ENCODE measurements at regions not wholly inside any gene's neighbourhood (a gene's known extent, or its start where the extent isn't known, plus 50 kb on each side); places are given as distances from the start of the nearest gene placed in this dataset.

GRCh38 chr12:28851781-28852180, 297.3 kb upstream of the FAR2 start:
- Histone ChIP-seq H3K9ac (ENCODE audit: low read depth in 1 of 2, low read length in 2 of 2) (no peak overlapping the region), H3K36me3 (ENCODE audit: control insufficient read depth in 2 of 2, insufficient read depth in 2 of 2, low read length in 2 of 2) (no peaks in the 10 kb centered on the region), H3K9me3 (ENCODE audit: control insufficient read depth in 2 of 2, low read length in 2 of 2) (no peaks in the 10 kb centered on the region), H3K4me1 (ENCODE audit: control insufficient read depth in 2 of 2, insufficient read depth in 2 of 2, low read length in 2 of 2) (no peaks in the 10 kb centered on the region), H3K4me3 (ENCODE audit: low read length in 2 of 2) (no peak overlapping the region), H3K27me3 (ENCODE audit: control insufficient read depth in 2 of 2, insufficient read depth in 2 of 2, low read length in 2 of 2) (no peaks in the 10 kb centered on the region), H3K27ac (ENCODE audit: low read depth in 2 of 2, low read length in 2 of 2) (no peak overlapping the region)

GRCh38 chr12:28855761-28856310, 293.2 kb upstream of the FAR2 start:
- Histone ChIP-seq H3K27me3 (ENCODE audit: control insufficient read depth in 2 of 2, insufficient read depth in 2 of 2, low read length in 2 of 2) (no peaks in the 10 kb centered on the region), H3K9ac (ENCODE audit: low read depth in 1 of 2, low read length in 2 of 2) (no peak overlapping the region), H3K36me3 (ENCODE audit: control insufficient read depth in 2 of 2, insufficient read depth in 2 of 2, low read length in 2 of 2) (no peaks in the 10 kb centered on the region), H3K4me1 (ENCODE audit: control insufficient read depth in 2 of 2, insufficient read depth in 2 of 2, low read length in 2 of 2) (no peaks in the 10 kb centered on the region), H3K4me3 (ENCODE audit: low read length in 2 of 2) (no peak overlapping the region), H3K27ac (ENCODE audit: low read depth in 2 of 2, low read length in 2 of 2) (no peak overlapping the region), H3K9me3 (ENCODE audit: control insufficient read depth in 2 of 2, low read length in 2 of 2) (no peaks in the 10 kb centered on the region)

- H3K27me3 ChIP-seq (ENCODE audit: control insufficient read depth in 2 of 2, insufficient read depth in 2 of 2, low read length in 2 of 2) = no peaks in the 10 kb centered on the region
- no peak overlapping the region for H3K9ac ChIP-seq (ENCODE audit: low read depth in 1 of 2, low read length in 2 of 2)
- H3K4me1 ChIP-seq (ENCODE audit: control insufficient read depth in 2 of 2, insufficient read depth in 2 of 2, low read length in 2 of 2) = no peaks in the 10 kb centered on the region
- no peaks in the 10 kb centered on the region for H3K9me3 ChIP-seq (ENCODE audit: control insufficient read depth in 2 of 2, low read length in 2 of 2)
- H3K27ac ChIP-seq (ENCODE audit: low read depth in 2 of 2, low read length in 2 of 2) = no peak overlapping the region
- H3K36me3 ChIP-seq (ENCODE audit: control insufficient read depth in 2 of 2, insufficient read depth in 2 of 2, low read length in 2 of 2) = no peaks in the 10 kb centered on the region
- H3K4me3 ChIP-seq (ENCODE audit: low read length in 2 of 2) = no peak overlapping the region
Observed at GRCh38 chr12:28857369-28857768, 291.7 kb upstream of the FAR2 start.

- no peak overlapping the region for H3K27ac ChIP-seq (ENCODE audit: low read depth in 2 of 2, low read length in 2 of 2)
- H3K9ac ChIP-seq (ENCODE audit: low read depth in 1 of 2, low read length in 2 of 2) = no peak overlapping the region
Observed at GRCh38 chr12:28859551-28859950, 289.5 kb upstream of the FAR2 start.

GRCh38 chr12:28865776-28866175, 283.3 kb upstream of the FAR2 start:
- no peak overlapping the region for H3K27ac ChIP-seq (ENCODE audit: low read depth in 2 of 2, low read length in 2 of 2)
- H3K9me3 ChIP-seq (ENCODE audit: control insufficient read depth in 2 of 2, low read length in 2 of 2) = no peaks in the 10 kb centered on the region
- no peaks in the 10 kb centered on the region for H3K36me3 ChIP-seq (ENCODE audit: control insufficient read depth in 2 of 2, insufficient read depth in 2 of 2, low read length in 2 of 2)
- no peak overlapping the region for H3K4me3 ChIP-seq (ENCODE audit: low read length in 2 of 2)
- no peaks in the 10 kb centered on the region for H3K27me3 ChIP-seq (ENCODE audit: control insufficient read depth in 2 of 2, insufficient read depth in 2 of 2, low read length in 2 of 2)
- H3K4me1 ChIP-seq (ENCODE audit: control insufficient read depth in 2 of 2, insufficient read depth in 2 of 2, low read length in 2 of 2) = no peaks in the 10 kb centered on the region
- H3K9ac ChIP-seq (ENCODE audit: low read depth in 1 of 2, low read length in 2 of 2) = no peak overlapping the region

More at GRCh38 chr12:28859551-28859950, 289.5 kb upstream of the FAR2 start:
- Histone ChIP-seq H3K36me3 (ENCODE audit: control insufficient read depth in 2 of 2, insufficient read depth in 2 of 2, low read length in 2 of 2) (no peaks in the 10 kb centered on the region), H3K4me1 (ENCODE audit: control insufficient read depth in 2 of 2, insufficient read depth in 2 of 2, low read length in 2 of 2) (no peaks in the 10 kb centered on the region), H3K27me3 (ENCODE audit: control insufficient read depth in 2 of 2, insufficient read depth in 2 of 2, low read length in 2 of 2) (no peaks in the 10 kb centered on the region), H3K9me3 (ENCODE audit: control insufficient read depth in 2 of 2, low read length in 2 of 2) (no peaks in the 10 kb centered on the region), H3K4me3 (ENCODE audit: low read length in 2 of 2) (no peak overlapping the region)

GRCh38 chr12:28866296-28866695, 282.8 kb upstream of the FAR2 start:
- H3K27ac ChIP-seq (ENCODE audit: low read depth in 2 of 2, low read length in 2 of 2) = no peak overlapping the region
- no peaks in the 10 kb centered on the region for H3K27me3 ChIP-seq (ENCODE audit: control insufficient read depth in 2 of 2, insufficient read depth in 2 of 2, low read length in 2 of 2)
- H3K4me3 ChIP-seq (ENCODE audit: low read length in 2 of 2) = no peak overlapping the region
- H3K9ac ChIP-seq (ENCODE audit: low read depth in 1 of 2, low read length in 2 of 2) = no peak overlapping the region
- no peaks in the 10 kb centered on the region for H3K36me3 ChIP-seq (ENCODE audit: control insufficient read depth in 2 of 2, insufficient read depth in 2 of 2, low read length in 2 of 2)
- H3K9me3 ChIP-seq (ENCODE audit: control insufficient read depth in 2 of 2, low read length in 2 of 2) = no peaks in the 10 kb centered on the region
- no peaks in the 10 kb centered on the region for H3K4me1 ChIP-seq (ENCODE audit: control insufficient read depth in 2 of 2, insufficient read depth in 2 of 2, low read length in 2 of 2)

GRCh38 chr12:28866715-28867503, 282.2 kb upstream of the FAR2 start:
- Histone ChIP-seq H3K36me3 (ENCODE audit: control insufficient read depth in 2 of 2, insufficient read depth in 2 of 2, low read length in 2 of 2) (no peaks in the 10 kb centered on the region), H3K27me3 (ENCODE audit: control insufficient read depth in 2 of 2, insufficient read depth in 2 of 2, low read length in 2 of 2) (no peaks in the 10 kb centered on the region), H3K9me3 (ENCODE audit: control insufficient read depth in 2 of 2, low read length in 2 of 2) (no peaks in the 10 kb centered on the region), H3K4me3 (ENCODE audit: low read length in 2 of 2) (no peak overlapping the region), H3K27ac (ENCODE audit: low read depth in 2 of 2, low read length in 2 of 2) (no peak overlapping the region), H3K9ac (ENCODE audit: low read depth in 1 of 2, low read length in 2 of 2) (no peak overlapping the region), H3K4me1 (ENCODE audit: control insufficient read depth in 2 of 2, insufficient read depth in 2 of 2, low read length in 2 of 2) (no peaks in the 10 kb centered on the region)

GRCh38 chr12:28868414-28868813, 280.7 kb upstream of the FAR2 start:
- Histone ChIP-seq H3K4me3 (ENCODE audit: low read length in 2 of 2) (no peak overlapping the region), H3K27ac (ENCODE audit: low read depth in 2 of 2, low read length in 2 of 2) (no peak overlapping the region), H3K27me3 (ENCODE audit: control insufficient read depth in 2 of 2, insufficient read depth in 2 of 2, low read length in 2 of 2) (no peaks in the 10 kb centered on the region), H3K9ac (ENCODE audit: low read depth in 1 of 2, low read length in 2 of 2) (no peak overlapping the region), H3K4me1 (ENCODE audit: control insufficient read depth in 2 of 2, insufficient read depth in 2 of 2, low read length in 2 of 2) (no peaks in the 10 kb centered on the region), H3K36me3 (ENCODE audit: control insufficient read depth in 2 of 2, insufficient read depth in 2 of 2, low read length in 2 of 2) (no peaks in the 10 kb centered on the region), H3K9me3 (ENCODE audit: control insufficient read depth in 2 of 2, low read length in 2 of 2) (no peaks in the 10 kb centered on the region)

GRCh38 chr12:28869197-28869596, 279.9 kb upstream of the FAR2 start:
- H3K36me3 ChIP-seq (ENCODE audit: control insufficient read depth in 2 of 2, insufficient read depth in 2 of 2, low read length in 2 of 2) = no peaks in the 10 kb centered on the region
- H3K27ac ChIP-seq (ENCODE audit: low read depth in 2 of 2, low read length in 2 of 2) = no peak overlapping the region
- H3K4me1 ChIP-seq (ENCODE audit: control insufficient read depth in 2 of 2, insufficient read depth in 2 of 2, low read length in 2 of 2) = no peaks in the 10 kb centered on the region
- no peaks in the 10 kb centered on the region for H3K27me3 ChIP-seq (ENCODE audit: control insufficient read depth in 2 of 2, insufficient read depth in 2 of 2, low read length in 2 of 2)
- no peaks in the 10 kb centered on the region for H3K9me3 ChIP-seq (ENCODE audit: control insufficient read depth in 2 of 2, low read length in 2 of 2)
- H3K4me3 ChIP-seq (ENCODE audit: low read length in 2 of 2) = no peak overlapping the region
- no peak overlapping the region for H3K9ac ChIP-seq (ENCODE audit: low read depth in 1 of 2, low read length in 2 of 2)

GRCh38 chr12:28870839-28871440, 278.1 kb upstream of the FAR2 start:
- no peak overlapping the region for H3K27ac ChIP-seq (ENCODE audit: low read depth in 2 of 2, low read length in 2 of 2)
- H3K4me3 ChIP-seq (ENCODE audit: low read length in 2 of 2) = no peak overlapping the region
- no peaks in the 10 kb centered on the region for H3K27me3 ChIP-seq (ENCODE audit: control insufficient read depth in 2 of 2, insufficient read depth in 2 of 2, low read length in 2 of 2)
- no peaks in the 10 kb centered on the region for H3K36me3 ChIP-seq (ENCODE audit: control insufficient read depth in 2 of 2, insufficient read depth in 2 of 2, low read length in 2 of 2)
- no peaks in the 10 kb centered on the region for H3K4me1 ChIP-seq (ENCODE audit: control insufficient read depth in 2 of 2, insufficient read depth in 2 of 2, low read length in 2 of 2)
- H3K9ac ChIP-seq (ENCODE audit: low read depth in 1 of 2, low read length in 2 of 2) = no peak overlapping the region
- no peaks in the 10 kb centered on the region for H3K9me3 ChIP-seq (ENCODE audit: control insufficient read depth in 2 of 2, low read length in 2 of 2)
